HepG2 (cell line): ENCODE measurements at regions not wholly inside any gene's neighbourhood (a gene's known extent, or its start where the extent isn't known, plus 50 kb on each side); places are given as distances from the start of the nearest gene placed in this dataset.

ENCODE experiments used
- ATAC-seq: fragments of 200-7000 bp; cut with Tn5 transposase; 3 replicates; pipeline ENCODE4 v1.9.1; 2020; ENCODE audit warnings: mild to moderate bottlenecking, moderate library complexity
- BruUV-seq: library from RNA; stranded (reverse); fragments of 400-500 nt; replicated peaks from 2 replicates; lab custom pipeline; 2021; lab: Mats Ljungman, UMichigan
- CTCF ChIA-PET: fragments of 300-600 bp; formaldehyde crosslinking; extraction: SDS; loops from one replicate; lab custom pipeline; 2021; ENCODE audit warnings: low total read pairs, inconsistent platforms, low intra/inter-chr PET ratio; lab: Yijun Ruan, JAX
- POLR2A ChIA-PET: fragments of 350-600 bp; sonication (Branson Sonifier 250); formaldehyde crosslinking; loops from one replicate; lab custom pipeline; 2020; ENCODE audit warnings: antibody characterized with exemption, inconsistent platforms; lab: Yijun Ruan, JAX
- DNase-seq: peaks from one replicate; pipeline ENCODE4 v3.0.0-alpha.2; 2015; ENCODE audit warnings: low spot score
- FAIRE-seq: peaks from 3 replicates; lab custom pipeline; 2011; peaks lifted over from hg19 to GRCh38; lab: Jason Lieb, UNC
- H2AFZ ChIP-seq: one replicate; pipeline ENCODE4 v1.6.1; 2011; ENCODE audit warnings: low read length, inconsistent platforms
- H3K27ac ChIP-seq: fragments of 300-600 bp; 3 replicates; pipeline ENCODE4 v1.8.0; 2011; ENCODE audit warnings: mixed run types, mild to moderate bottlenecking, mixed read lengths, low read length, inconsistent platforms; ENCODE audit not compliant: insufficient read depth; ENCODE audit errors: extremely low read length
- H3K27me3 ChIP-seq, 2 experiments: fragments of 200-600 bp in 1 of 2; 2 replicates in 1 of 2; 3 replicates in 1 of 2; pipeline versions ENCODE4 v1.6.0 to v1.8.0; 2011; ENCODE audit warnings: low read length in 2 of 2, mild to moderate bottlenecking in 2 of 2, moderate library complexity in 2 of 2, inconsistent platforms in 1 of 2; ENCODE audit not compliant: insufficient read depth in 2 of 2, control insufficient read depth in 1 of 2
- H3K36me3 ChIP-seq, 2 experiments: fragments of 200-600 bp in 1 of 2; replicated peaks in 1 of 2; 2 replicates in 1 of 2; 3 replicates in 1 of 2; pipeline versions ENCODE4 v1.5.1 to v1.8.0; 2011; ENCODE audit warnings: low read length in 2 of 2, inconsistent platforms in 1 of 2; ENCODE audit not compliant: insufficient read depth in 2 of 2, control insufficient read depth in 1 of 2
- H3K4me1 ChIP-seq: 2 replicates; pipeline ENCODE4 v1.5.1; 2012; ENCODE audit warnings: low read length, inconsistent platforms; ENCODE audit not compliant: insufficient read depth
- H3K4me2 ChIP-seq: 2 replicates; pipeline ENCODE4 v1.6.0; 2011; ENCODE audit warnings: low read depth, low read length, inconsistent platforms
- H3K4me3 ChIP-seq, 3 experiments: fragments of 200-600 bp in 1 of 3; sonication (generic), shearing (Covaris generic) in 1 of 3; replicated peaks in 1 of 3; 2 replicates each; pipeline ENCODE4 v1.5.1; 2011 to 2016; ENCODE audit warnings: low read length in 3 of 3, inconsistent platforms in 2 of 3, low read depth in 2 of 3, mild to moderate bottlenecking in 2 of 3, control low read depth in 1 of 3, mixed read lengths in 1 of 3; ENCODE audit not compliant: insufficient read depth in 1 of 3
- H3K79me2 ChIP-seq: one replicate; pipeline ENCODE4 v1.6.1; 2011; ENCODE audit warnings: low read length, inconsistent platforms; ENCODE audit not compliant: insufficient read depth
- H3K9ac ChIP-seq: 2 replicates; pipeline ENCODE4 v1.6.0; 2011; ENCODE audit warnings: mild to moderate bottlenecking, low read depth, low read length, inconsistent platforms; ENCODE audit not compliant: insufficient read depth
- H3K9me3 ChIP-seq: 2 replicates; pipeline ENCODE4 v1.5.1; 2012; ENCODE audit warnings: mild to moderate bottlenecking, low read length
- H4K20me1 ChIP-seq: 2 replicates; pipeline ENCODE4 v1.6.0; 2011; ENCODE audit warnings: inconsistent platforms, mild to moderate bottlenecking, low read length, moderate library complexity; ENCODE audit not compliant: insufficient read depth
- ARID3A ChIP-seq: IDR thresholded peaks from 2 replicates; pipeline ENCODE4 v1.6.1; 2012; ENCODE audit warnings: low read depth, low read length, improper control_type of control experiment
- CTCF ChIP-seq: sonication (generic); formaldehyde crosslinking; IDR thresholded peaks from 2 replicates; pipeline ENCODE4 v1.5.0; 2020; ENCODE audit warnings: mild to moderate bottlenecking, missing genetic modification reagents, moderate library complexity
- FOXC1 ChIP-seq: sonication (generic); formaldehyde crosslinking; IDR thresholded peaks from 2 replicates; pipeline ENCODE4 v1.8.0; 2022; ENCODE audit warnings: mild to moderate bottlenecking, missing genetic modification reagents, borderline replicate concordance
- MAF1 ChIP-seq: sonication (generic); formaldehyde crosslinking; IDR thresholded peaks from 2 replicates; pipeline ENCODE4 v1.5.0; 2020; ENCODE audit warnings: missing genetic modification reagents, borderline replicate concordance
- MXD4 ChIP-seq: IDR thresholded peaks from 2 replicates; pipeline ENCODE4 v1.6.1; 2016; ENCODE audit warnings: mild to moderate bottlenecking, missing biosample characterization, missing genetic modification reagents
- NFYB ChIP-seq: sonication (generic); formaldehyde crosslinking; IDR thresholded peaks from 2 replicates; pipeline ENCODE4 v1.4.0; 2020; ENCODE audit warnings: missing genetic modification reagents
- NR2F6 ChIP-seq, 2 experiments: IDR thresholded peaks; 2 replicates each; pipeline ENCODE4 v1.6.1; 2016; ENCODE audit warnings: antibody characterized with exemption in 1 of 2, mild to moderate bottlenecking in 1 of 2
- SP2 ChIP-seq: sonication (generic); formaldehyde crosslinking; IDR thresholded peaks from 2 replicates; pipeline ENCODE4 v1.5.1; 2020; ENCODE audit warnings: mild to moderate bottlenecking, missing genetic modification reagents
- ZNF256 ChIP-seq: sonication (generic); formaldehyde crosslinking; conservative IDR thresholded peaks from 2 replicates; pipeline ENCODE4 v1.4.0; 2020; ENCODE audit warnings: missing genetic modification reagents
- ZNF891 ChIP-seq: sonication (generic); formaldehyde crosslinking; IDR thresholded peaks from 2 replicates; pipeline ENCODE4 v1.5.0; 2020; ENCODE audit warnings: mild to moderate bottlenecking, missing genetic modification reagents
- WGBS: methylation state at CpG from one replicate; pipeline ENCODE4 v1.1.6; 2017; ENCODE audit warnings: low lambda C conversion rate; 5-methylcytosine and 5-hydroxymethylcytosine counted together
- in situ Hi-C: cut with HindIII; loops from 2 replicates; pipeline ENCODE4 v1.10.0; 2017; ENCODE audit warnings: low pct_unique_long_range_greater_than_20kb; ENCODE audit not compliant: extremely low pct_ligation_motif_present
- intact Hi-C: fragments of 100-400 bp; cut with micrococcal nuclease; formaldehyde crosslinking; loops from one replicate; pipeline ENCODE4 v1.10.0; 2022; ENCODE audit not compliant: unreplicated experiment

- DNase-seq = no peak
- WGBS = 28% methylated on average over 6 of the region's 6 CpGs
- no peak overlapping the region for H3K27ac ChIP-seq
- H3K27me3 ChIP-seq = no peaks in the 10 kb centered on the region
- in situ Hi-C loops = no loop called here
- H3K79me2 ChIP-seq = no peaks in the 10 kb centered on the region
- BruUV-seq = no TSS peak
- no peak overlapping the region for H3K9ac ChIP-seq
- H2AFZ ChIP-seq = no peak overlapping the region
- no peak for ATAC-seq
- CTCF ChIA-PET = no interaction called here
- H3K4me2 ChIP-seq = no peak overlapping the region
- H3K4me1 ChIP-seq = no peaks in the 10 kb centered on the region
- no peaks in the 10 kb centered on the region for H3K36me3 ChIP-seq
- H3K4me3 ChIP-seq = no peak overlapping the region
- TF ChIP-seq ZNF256 = no peak
- TF ChIP-seq MAF1 (CRISPR knock-in tag) = no peak
- no peak for TF ChIP-seq MXD4 (CRISPR knock-in tag)
- TF ChIP-seq ARID3A = no peak
- no peak for TF ChIP-seq CTCF (CRISPR knock-in tag)
- TF ChIP-seq SP2 = no peak
- no peak for TF ChIP-seq ZNF891
- no peak for TF ChIP-seq NR2F6 (IDR thresholded peaks at IDR 0.05)
- no peak for TF ChIP-seq NR2F6 (CRISPR knock-in tag; IDR thresholded peaks at IDR 0.05)
- no peak for TF ChIP-seq NFYB (CRISPR knock-in tag)
- no peak for TF ChIP-seq FOXC1
- POLR2A ChIA-PET = no interaction called here
- intact Hi-C loops = no loop called here
- H4K20me1 ChIP-seq = no peaks in the 10 kb centered on the region
- no peak for FAIRE-seq
- H3K9me3 ChIP-seq = no peaks in the 10 kb centered on the region
Observed at GRCh38 chr12:30043151-30043847, 259.6 kb upstream of the TMTC1 start.
